ENCODE measurements at regions not wholly inside any gene's neighbourhood (a gene's known extent, or its start where the extent isn't known, plus 50 kb on each side); places are given as distances from the start of the nearest gene placed in this dataset.

DNA sequence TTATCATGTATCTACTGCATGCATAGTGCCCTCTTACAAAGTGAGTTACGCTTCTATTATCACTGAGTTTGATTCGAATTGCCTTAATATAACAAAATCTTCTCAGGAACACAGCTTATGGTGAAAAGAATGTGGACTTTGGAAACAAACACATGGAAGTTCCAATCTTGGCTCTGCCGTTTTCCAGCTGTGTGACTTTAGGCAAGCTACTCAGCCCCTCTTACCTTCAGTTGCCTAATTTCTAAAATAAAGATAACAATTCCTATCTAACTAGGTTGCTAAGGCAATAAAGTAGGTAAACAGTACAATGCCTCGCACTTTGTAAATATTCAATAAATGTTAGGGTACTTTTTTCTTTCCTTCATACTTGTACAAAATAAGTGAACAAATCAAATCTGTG is 104.0 kb upstream of the GRIA3 start:
- TF ChIP-seq, protein P1, sequence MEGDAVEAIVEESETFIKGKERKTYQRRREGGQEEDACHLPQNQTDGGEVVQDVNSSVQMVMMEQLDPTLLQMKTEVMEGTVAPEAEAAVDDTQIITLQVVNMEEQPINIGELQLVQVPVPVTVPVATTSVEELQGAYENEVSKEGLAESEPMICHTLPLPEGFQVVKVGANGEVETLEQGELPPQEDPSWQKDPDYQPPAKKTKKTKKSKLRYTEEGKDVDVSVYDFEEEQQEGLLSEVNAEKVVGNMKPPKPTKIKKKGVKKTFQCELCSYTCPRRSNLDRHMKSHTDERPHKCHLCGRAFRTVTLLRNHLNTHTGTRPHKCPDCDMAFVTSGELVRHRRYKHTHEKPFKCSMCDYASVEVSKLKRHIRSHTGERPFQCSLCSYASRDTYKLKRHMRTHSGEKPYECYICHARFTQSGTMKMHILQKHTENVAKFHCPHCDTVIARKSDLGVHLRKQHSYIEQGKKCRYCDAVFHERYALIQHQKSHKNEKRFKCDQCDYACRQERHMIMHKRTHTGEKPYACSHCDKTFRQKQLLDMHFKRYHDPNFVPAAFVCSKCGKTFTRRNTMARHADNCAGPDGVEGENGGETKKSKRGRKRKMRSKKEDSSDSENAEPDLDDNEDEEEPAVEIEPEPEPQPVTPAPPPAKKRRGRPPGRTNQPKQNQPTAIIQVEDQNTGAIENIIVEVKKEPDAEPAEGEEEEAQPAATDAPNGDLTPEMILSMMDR (IDR thresholded peaks at IDR 0.05), result no peak
- TF ChIP-seq POLR2A (IDR thresholded peaks at IDR 0.05), result no peak
